GM12878 (cell line): ENCODE measurements at regions not wholly inside any gene's neighbourhood (a gene's known extent, or its start where the extent isn't known, plus 50 kb on each side); places are given as distances from the start of the nearest gene placed in this dataset.

Source experiments
- HDAC2 ChIP-seq: fragments of 200-600 bp; sonication (generic); IDR thresholded peaks from 2 replicates; pipeline ENCODE4 v1.6.1; 2017
- POLR2A ChIP-seq: IDR thresholded peaks from 2 replicates; pipeline ENCODE4 v1.6.1; 2011; ENCODE audit warnings: low read depth, mild to moderate bottlenecking, low read length
- SIN3A ChIP-seq: IDR thresholded peaks from 2 replicates; pipeline ENCODE4 v1.6.1; 2012; ENCODE audit warnings: low read depth, low read length, improper control_type of control experiment
- YY1 ChIP-seq: IDR thresholded peaks from 2 replicates; pipeline ENCODE4 v1.6.1; 2011; ENCODE audit warnings: low read depth, mild to moderate bottlenecking, low read length
- TF ChIP-seq, protein P1 (sequence below): fragments of 450-650 bp; IDR thresholded peaks from 2 replicates; pipeline ENCODE4 v1.6.1; 2014; ENCODE audit warnings: mild to moderate bottlenecking
- TF ChIP-seq, protein P2 (sequence below), 3 experiments: IDR thresholded peaks in 2 of 3; conservative IDR thresholded peaks in 1 of 3; 2 replicates each; pipeline ENCODE4 v1.5.1; 2011; ENCODE audit warnings: low read depth in 3 of 3, low read length in 3 of 3, mild to moderate bottlenecking in 3 of 3, control low read depth in 2 of 3, moderate library complexity in 2 of 3, inconsistent platforms in 1 of 3, mixed read lengths in 1 of 3; ENCODE audit not compliant: control insufficient read depth in 2 of 3, insufficient read depth in 1 of 3; ENCODE audit errors: extremely low read depth in 1 of 3
- TF ChIP-seq, protein P3 (sequence below): IDR thresholded peaks from 2 replicates; pipeline ENCODE4 v1.6.1; 2011; ENCODE audit warnings: mild to moderate bottlenecking, low read depth, low read length, moderate library complexity; ENCODE audit not compliant: insufficient replicate concordance

DNA sequence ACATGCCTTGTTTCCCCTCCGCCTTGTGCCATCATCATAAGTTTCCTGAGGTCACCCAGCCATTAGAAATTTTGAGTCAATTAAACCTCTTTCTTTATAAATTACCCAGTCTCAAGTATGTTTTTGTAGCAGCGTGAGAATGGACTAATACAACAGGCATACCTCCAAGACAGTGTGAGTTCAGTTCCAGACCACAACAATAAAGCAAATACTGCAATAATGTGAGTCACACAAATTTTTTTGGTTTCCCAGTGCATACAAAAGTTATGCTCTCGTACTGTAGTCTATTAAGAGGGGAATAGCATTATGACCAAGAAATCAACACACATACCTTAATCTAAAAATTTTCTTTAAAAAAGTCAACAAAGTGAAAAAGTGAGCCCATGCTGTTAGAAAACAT lies 217.2 kb downstream of the NR4A2 start:
- TF ChIP-seq, protein P1, sequence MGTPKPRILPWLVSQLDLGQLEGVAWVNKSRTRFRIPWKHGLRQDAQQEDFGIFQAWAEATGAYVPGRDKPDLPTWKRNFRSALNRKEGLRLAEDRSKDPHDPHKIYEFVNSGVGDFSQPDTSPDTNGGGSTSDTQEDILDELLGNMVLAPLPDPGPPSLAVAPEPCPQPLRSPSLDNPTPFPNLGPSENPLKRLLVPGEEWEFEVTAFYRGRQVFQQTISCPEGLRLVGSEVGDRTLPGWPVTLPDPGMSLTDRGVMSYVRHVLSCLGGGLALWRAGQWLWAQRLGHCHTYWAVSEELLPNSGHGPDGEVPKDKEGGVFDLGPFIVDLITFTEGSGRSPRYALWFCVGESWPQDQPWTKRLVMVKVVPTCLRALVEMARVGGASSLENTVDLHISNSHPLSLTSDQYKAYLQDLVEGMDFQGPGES: no peak
- TF ChIP-seq POLR2A: no peak
- TF ChIP-seq, protein P2, sequence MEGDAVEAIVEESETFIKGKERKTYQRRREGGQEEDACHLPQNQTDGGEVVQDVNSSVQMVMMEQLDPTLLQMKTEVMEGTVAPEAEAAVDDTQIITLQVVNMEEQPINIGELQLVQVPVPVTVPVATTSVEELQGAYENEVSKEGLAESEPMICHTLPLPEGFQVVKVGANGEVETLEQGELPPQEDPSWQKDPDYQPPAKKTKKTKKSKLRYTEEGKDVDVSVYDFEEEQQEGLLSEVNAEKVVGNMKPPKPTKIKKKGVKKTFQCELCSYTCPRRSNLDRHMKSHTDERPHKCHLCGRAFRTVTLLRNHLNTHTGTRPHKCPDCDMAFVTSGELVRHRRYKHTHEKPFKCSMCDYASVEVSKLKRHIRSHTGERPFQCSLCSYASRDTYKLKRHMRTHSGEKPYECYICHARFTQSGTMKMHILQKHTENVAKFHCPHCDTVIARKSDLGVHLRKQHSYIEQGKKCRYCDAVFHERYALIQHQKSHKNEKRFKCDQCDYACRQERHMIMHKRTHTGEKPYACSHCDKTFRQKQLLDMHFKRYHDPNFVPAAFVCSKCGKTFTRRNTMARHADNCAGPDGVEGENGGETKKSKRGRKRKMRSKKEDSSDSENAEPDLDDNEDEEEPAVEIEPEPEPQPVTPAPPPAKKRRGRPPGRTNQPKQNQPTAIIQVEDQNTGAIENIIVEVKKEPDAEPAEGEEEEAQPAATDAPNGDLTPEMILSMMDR (IDR thresholded peaks at IDR 0.05 in 2 of 3, conservative IDR thresholded peaks at IDR 0.05 in 1 of 3; ENCODE audit: control insufficient read depth in 2 of 3, extremely low read depth in 1 of 3, insufficient read depth in 1 of 3, low read depth in 3 of 3, low read length in 3 of 3): no peak
- TF ChIP-seq HDAC2: no peak
- TF ChIP-seq YY1: no peak
- no peak for TF ChIP-seq SIN3A
- TF ChIP-seq, protein P3, sequence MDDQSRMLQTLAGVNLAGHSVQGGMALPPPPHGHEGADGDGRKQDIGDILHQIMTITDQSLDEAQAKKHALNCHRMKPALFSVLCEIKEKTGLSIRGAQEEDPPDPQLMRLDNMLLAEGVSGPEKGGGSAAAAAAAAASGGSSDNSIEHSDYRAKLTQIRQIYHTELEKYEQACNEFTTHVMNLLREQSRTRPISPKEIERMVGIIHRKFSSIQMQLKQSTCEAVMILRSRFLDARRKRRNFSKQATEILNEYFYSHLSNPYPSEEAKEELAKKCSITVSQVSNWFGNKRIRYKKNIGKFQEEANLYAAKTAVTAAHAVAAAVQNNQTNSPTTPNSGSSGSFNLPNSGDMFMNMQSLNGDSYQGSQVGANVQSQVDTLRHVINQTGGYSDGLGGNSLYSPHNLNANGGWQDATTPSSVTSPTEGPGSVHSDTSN: no peak
